ENCODE measurements at regions not wholly inside any gene's neighbourhood (a gene's known extent, or its start where the extent isn't known, plus 50 kb on each side); places are given as distances from the start of the nearest gene placed in this dataset.

DNA sequence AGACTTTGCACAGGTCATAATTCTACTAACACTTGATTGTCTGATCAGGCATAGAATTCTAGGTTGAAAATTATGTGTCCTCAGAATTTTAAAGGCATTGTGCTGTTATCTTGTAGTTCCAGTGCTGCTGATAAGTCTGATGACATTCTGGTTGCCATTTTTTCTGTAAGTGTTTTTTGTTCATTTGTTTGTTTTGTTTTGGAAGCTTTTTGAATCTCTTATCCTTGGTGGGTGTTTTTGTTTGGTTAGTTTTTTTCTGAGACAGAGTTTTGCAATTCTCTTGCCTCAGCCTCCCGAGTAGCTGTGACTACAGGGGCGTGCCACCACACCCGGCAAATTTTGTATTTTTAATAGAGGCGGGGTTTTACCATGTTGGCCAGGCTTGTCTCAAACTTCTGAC, 178.9 kb downstream of the CCDC71L start:
- no peak for DNase-seq (ENCODE audit: low spot score)

DNA sequence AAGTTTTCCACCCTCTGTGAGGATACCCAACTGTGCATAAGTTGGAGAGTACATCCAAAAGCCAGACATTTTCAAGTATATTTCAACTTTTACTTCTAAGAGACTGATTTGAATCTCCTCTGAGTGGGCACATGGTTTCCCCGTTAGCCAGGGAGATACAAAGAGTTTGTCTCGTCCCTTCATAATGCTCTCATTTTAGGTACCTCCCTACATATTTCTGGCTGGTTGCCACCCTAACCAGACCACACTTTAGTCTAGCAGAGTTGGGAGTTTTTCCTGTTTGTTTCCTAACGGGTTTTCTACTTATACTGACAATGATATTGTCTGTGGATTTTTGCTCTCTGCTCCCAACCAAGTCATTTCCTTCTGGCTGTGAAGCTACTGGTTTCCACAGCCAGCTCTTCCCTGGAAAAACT, 180.3 kb downstream of the CCDC71L start:
- no peak for DNase-seq (ENCODE audit: low spot score)

DNA sequence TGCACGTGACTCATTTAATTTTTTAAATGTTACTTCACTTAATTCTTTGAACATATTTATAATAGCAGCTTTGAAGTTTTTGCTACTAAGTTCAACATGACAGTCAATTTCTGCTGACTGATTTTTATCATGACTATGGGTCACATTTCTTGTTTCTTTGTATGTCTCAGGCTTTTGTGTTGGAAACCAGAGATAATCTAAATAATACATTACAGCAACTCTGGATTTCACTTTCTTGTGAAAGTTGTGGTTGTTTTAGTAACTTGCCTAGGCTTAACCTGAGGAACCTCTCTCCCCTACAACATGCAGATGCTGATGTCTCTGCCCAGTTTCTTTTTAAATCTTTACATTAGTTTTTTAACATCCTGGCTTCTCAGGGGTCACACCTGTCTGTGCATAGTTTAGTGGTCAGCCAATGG, 180.8 kb downstream of the CCDC71L start:
- DNase-seq (ENCODE audit: low spot score) = no peak

DNA sequence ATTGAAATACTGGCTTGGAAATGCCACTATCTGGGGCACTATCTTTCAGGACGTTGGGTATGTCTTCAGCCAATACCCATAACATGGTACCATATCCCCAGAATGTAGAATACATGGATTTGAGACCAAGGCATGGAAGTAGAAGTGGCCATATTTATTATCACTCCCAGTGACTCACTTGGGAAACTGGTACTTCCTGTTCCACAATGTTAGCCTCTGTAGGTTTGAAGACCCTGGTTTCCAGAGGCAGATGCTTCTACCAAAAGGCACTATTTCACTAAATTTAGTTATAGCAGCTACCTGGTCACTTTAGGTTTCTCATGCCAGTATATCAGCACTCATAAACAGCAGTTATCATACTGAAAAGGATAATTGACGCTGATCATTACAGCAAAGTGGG, 184.2 kb downstream of the CCDC71L start:
- no peak for DNase-seq (ENCODE audit: low spot score)

DNA sequence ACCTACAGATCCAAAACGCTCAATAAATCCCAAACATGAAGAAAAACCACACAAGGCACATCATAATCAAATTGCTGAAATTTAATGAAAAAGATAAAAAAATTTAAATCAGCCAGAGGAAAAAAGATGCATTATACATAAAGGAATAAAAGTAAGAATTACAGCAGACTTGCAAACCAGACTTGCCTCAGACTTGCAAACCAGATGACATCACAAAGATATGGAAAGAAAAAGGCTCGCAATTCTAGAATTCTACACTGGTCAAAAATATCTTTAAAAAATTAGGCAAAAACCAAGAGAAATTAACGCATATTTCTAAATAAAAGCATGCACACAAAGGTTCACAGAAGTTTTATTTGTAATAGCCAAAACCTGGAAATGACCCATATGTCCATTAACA, 188.0 kb upstream of the NAMPT start:
- no peak for DNase-seq (ENCODE audit: low spot score)

DNA sequence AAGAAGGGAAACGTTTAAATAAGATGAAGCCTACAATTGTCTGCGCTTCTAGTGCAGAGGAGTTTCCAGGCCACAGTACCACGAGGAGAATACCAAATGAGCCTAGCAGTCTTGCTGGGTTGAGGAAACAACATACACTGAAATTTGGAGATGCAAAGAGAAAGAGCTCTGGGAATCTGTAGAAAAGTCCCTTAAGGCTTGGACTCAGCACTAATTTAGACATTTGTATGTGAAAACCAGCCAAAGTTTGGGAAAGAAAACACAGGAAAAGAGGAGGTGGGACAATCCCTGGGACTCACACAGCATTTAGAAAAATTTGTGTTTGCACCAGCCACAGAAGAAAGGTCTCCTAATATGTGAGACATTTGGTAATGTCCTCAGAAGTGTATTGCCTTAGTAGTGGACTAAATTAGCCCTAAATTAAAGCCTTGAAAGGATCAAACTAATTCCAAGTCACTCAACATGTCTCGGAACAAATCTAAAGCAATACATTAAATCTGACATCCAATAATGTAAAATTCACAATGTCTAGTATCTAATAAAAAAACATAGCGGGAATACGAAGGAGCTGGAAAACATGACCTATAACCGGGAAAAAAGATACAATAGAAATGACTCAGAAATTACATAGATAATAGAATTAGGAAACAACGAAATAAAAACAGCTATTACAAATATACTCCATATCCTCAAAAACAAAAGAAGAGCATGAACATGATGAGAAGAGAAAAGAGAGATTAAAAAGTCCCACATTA, 187.1 kb upstream of the NAMPT start:
- DNase-seq (ENCODE audit: low spot score) = no peak

DNA sequence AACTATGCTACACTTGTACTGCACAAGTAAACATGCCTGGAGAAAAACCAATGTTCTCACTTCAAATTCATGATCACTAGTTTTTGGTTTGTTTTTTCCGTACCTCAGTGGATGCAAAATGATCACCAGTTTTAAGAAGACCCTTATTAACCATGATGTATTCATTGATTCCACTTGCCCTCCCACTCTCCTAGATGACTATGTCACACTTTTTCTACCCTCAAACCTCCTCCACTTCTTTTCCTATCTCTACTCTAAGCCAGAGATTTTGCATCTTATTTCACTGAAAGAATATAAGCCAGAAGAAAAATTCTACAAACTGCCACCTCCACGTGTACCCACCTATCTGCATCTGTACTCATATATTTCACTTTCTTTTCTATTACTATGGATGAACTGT, 186.2 kb upstream of the NAMPT start:
- no peak for DNase-seq (ENCODE audit: low spot score)

DNA sequence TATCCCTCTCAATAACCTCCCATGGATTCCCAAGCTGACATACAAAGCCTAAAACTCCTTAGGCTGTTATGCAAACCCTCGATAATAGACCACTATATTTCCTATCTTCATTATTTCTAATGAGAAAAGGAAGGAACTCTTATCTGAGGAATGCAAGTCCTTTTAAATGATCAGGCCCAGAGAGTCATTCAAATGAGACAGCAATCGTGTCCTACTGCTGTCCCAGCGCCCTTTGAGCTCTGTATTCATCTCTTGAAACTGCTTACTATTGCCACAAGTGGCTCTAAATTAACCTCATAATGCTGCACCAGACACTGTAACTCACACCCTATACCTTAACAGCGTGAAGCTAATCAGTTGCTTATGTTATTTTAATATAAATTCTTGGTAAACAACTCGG, 182.1 kb upstream of the NAMPT start:
- no peak for DNase-seq (ENCODE audit: low spot score)

DNA sequence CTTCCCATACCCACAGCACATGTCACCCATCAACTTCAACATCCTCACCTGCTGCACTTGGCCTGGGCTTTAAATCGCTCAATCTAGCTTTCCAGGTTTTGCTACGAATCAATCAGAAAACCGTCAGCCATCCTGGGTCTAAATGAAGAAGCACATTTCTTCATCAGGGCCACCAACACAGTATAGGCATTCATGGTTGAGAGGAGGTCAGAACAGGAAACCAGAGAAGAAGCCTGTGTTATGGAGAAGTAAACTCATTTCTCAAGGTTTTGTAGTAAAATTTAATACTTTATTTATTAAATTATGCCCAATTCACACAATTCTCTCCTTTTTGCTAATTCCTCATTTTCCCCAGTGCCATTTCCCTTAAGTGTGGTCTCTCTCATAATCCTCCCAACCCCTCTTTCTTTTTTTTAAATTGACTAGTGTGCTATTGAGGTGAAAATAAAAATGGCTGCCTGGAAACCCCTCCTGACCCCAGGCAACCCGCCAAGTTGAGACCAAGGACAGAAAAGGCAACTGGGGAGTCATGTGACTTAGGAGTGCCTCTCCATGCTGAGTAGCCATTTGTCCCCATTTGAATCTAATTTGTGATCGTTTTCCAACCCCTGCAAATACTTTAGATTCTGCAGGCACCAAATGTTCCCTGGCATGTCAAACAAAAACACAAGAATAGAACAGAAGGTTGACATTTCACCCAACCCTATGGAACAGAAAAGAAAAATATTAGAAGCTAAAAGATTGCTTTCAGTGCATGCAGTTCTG, 181.1 kb upstream of the NAMPT start:
- DNase-seq (ENCODE audit: low spot score) = no peak

DNA sequence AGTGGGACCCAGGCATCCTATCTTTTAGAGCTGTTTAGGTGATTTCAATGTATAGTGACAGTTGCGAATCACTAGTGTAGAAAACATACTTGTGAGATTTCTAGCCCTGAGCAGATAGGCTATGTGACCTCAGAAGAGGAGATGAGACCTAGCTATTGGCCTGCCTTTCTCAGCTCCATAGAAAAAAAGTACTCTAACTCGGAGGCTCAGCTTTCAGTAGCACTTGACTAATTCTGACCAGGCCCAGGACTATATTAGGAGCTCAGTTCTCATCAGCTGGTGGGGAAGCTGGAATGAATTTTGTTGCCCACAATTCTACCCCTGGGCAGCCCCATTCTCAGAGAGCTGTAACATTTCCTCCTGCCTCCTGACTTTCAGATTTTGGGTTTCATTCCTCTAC, 179.9 kb upstream of the NAMPT start:
- DNase-seq (ENCODE audit: low spot score) = no peak

DNA sequence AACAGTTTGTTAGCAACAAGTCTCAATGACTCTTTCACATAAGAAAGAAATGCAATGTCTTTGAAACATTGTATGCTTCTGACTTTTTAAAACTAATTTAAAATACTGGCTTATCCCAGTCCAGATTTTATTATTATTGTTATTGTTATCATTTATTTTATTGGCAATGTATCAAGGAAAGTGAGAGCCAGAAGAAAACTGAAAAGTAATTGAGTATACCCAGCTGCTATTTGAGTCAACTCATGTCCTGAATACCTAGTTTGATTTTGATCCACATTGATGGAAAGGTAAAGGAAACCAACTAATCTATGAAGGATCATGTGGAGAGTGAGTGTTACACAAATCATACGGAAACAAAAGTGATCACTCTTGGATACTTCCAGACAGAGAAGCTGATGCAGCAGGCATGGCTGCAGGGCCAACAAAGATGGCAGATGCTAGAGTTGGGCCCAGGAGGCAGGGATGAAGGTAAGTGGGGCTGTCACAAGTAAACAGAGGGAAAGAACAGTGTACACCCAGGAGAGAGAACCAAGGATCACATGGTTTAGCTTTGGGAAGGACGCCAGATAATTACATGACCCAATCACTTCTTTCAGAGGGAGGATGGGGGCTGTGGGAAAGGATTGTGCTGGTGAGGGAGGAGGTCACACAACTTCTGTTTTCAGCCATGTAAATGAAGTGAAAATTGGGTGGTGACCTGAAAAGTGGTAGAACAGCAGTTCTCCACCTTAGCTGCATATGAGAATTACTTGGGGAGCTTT, 179.2 kb upstream of the NAMPT start:
- no peak for DNase-seq (ENCODE audit: low spot score)

DNA sequence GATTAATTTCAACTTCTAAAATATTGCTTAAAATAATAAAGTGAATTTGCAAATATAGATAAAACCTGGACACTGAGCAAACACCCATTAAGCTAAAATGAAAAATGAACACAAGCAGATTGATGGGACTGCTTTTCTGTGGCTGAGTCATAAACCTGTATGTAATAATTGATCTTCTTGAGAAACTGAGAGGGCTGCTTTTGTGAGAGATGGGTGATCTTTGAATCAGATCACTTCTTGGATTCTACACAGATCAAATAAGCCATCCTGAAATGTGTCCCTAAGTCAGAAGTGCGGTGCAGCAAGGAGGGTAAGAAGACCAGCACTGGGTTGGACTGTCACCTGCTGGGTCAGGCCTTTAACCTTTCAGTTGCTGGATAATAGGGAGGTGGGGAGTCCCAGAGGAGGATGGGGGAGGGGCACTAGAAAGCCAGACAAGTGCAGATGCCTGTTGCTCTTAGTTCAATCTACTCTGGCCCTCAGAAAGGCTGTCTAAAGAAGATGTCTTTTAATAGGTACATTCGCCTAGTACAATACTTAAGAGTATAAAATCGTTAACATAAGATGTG, 178.2 kb upstream of the NAMPT start:
- DNase-seq (ENCODE audit: low spot score) = no peak

DNA sequence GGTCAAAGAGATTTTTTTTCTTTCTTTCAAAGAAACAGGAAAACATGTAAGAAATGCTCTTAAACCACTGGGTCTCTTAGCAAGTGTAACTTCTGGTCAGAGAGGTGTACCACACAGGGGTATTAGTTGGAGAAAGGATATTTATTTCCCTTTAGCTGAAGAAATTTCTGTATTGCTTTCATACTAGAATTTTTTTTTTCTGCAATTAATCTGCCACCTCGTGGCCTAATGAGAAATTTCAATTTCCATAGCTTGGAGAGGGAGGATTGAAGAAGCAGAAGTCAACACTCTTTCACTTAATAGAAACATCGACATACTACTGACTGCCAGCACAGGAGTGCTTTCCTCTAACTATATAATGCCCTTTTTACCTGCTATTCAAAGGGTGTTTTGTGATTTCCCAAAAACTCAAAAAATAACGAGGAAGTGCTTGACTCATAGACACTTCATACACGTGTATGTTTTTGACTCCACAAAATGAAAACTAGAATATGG, 177.6 kb upstream of the NAMPT start:
- DNase-seq (ENCODE audit: low spot score) = no peak

DNA sequence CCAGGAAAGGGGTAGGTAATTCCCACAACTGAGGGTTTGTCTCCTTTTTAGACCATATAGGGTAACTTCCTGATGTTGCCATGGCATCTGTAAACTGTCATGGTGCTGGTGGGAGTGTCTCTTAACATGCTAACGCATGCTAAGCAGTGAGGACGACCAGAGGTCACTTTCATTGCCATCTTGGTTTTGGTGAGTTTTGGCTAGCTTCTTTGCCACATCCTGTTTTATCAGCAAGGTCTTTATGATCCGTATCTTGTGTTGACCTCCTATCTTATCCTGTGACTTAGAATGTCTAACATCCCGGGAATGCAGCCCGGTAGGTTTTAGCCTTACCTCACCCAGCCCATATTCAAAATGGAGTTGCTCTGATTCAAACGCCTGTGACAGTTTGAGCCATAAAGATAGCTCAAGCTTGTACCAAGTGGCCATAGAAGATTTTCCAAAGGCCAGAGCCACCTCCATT, 176.0 kb upstream of the NAMPT start:
- DNase-seq (ENCODE audit: low spot score) = peak; percentile 54

DNA sequence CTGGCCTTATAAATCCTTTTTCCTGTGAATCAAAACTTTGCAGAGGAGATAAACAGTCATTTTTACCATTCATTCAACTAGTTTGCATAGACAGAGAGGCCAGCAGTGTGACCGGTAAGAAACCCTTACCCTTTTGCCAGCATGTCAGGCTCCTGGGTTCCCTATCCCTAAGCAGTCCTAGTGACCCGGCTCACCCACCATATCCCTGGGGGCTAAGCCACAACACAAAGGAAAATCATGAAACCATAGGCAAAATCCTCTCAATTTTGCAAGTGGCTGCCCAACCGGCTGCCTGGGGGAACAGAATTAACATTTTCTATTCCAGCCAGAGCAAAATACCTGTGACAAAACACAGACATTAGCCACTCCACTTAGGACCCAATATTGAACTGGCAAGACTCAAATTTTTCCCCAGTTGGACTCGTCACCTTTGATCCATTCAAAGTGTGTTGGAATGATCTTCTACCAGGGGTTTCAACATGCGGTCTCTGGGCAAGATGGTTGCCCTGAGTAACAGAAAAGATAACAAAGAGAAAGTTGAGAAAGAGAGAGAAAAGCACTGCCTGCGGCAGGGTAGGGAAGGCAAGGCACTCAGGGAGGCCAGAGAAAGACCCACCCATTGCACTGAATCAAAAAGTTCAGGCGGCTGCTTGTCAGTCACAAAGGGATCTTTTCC, 174.8 kb upstream of the NAMPT start:
- DNase-seq (ENCODE audit: low spot score) = no peak

DNA sequence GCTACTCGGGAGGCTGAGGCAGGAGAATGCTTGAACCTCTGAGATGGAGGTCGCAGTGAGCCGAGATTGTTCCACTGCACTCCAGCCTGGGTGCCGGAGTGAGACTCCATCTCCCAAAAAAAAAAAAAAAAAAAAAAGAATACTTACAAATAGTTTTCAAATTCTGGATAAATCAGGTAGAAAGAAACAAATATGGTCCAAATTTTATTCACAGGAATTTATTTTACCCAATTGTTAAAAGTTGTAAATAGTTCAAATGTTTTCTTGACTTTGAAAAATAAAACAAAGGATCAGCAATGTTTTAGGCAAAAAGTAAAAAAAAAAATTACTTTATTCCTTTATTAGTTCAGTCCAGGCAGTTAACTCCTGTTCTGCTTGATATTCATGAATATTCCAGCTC, 172.9 kb upstream of the NAMPT start:
- DNase-seq (ENCODE audit: low spot score) = no peak

DNA sequence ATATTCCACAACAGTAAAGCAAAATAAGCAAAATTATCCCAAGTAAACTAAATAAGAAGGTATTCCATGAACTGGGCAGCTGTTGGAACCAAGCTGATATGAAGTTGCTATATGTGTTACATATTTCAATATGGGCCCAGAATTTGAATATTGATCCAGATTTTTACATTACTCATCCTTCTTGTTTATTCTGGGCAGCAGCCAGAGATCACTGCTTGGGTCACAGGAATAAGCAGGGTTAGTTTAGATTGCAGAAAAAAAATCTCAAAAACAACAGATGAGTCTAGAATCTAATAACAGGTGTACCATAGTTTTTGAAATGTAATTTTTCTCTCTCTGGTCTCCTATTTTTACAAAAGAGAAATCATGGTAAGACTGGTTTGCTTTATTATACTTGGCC, 171.5 kb upstream of the NAMPT start:
- no peak for DNase-seq (ENCODE audit: low spot score)

DNA sequence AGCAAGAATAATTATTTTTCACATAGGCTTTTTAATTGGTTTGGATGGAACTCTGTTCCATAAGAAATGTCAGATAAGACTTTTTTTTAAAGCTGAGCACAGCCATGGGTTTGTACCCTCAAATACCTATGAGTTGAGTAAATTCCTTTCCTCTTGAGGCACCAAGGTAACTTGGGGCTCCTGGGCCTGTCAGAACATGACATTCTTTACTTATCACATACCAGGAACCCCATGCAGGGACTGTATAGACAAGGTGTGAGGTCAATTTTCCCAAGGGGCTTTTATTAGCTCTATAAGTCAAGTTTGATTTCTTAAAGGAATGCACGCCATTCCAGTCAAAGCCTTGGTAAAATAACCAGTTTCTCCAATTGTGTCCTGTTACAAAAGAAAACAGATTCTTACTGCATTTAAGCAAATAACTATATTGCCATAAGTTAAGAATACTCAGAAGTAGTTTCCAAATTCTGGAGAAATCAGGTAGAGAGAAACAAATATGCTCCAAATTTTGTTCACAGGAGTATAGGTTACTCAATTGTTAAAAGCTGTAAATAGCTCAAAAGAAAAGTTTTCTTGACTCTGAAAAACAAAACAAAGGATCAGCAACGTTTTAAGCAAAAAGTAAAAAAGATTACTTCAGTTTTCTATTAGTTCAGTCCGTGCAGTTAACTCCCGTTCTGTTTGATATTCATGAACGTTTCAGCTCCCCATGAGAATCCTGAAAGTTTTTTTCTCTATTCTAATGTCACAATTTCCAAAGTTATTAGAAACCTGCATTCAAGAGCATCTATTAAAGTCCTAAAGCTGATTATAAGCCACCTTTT, 167.5 kb upstream of the NAMPT start:
- DNase-seq (ENCODE audit: low spot score) = no peak

DNA sequence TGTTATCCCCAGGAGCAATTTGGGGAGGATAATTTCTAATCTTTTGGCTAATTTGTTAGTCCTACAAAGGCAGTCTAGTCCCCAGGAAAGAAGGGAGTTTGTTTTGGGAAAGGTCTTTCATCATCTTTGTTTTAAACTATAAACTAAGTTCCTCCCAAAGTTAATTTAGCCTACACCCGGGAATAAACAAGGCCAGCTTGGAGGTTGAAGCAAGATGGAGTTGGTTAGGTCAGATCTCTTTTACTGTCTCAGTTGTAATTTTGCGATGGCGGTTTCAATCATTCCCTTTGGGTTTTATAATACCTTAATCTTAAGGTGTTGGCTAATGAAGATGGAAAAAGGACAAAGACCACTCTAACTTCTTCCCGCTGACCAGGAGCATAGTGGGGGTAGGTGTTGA, 166.4 kb upstream of the NAMPT start:
- no peak for DNase-seq (ENCODE audit: low spot score)

DNA sequence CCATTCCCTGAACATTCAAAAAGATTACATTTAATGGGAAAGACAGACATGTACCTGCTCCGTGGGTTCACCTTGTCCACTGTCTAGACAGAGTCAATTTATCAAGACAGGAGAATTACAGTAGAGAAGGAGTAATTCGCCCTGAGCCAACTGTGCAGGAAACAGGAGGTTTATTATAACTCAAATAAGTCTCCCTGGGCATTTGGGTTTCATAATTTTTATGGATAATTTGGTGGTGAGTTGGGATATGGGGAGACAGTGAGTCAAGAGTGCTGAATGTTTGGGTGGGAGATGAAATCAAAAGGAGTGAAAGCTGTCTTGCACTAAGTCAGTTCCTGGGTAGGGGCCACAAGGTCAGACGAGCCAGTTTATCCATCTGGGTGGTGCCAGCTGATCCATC, 165.9 kb upstream of the NAMPT start:
- no peak for DNase-seq (ENCODE audit: low spot score)

Measured in ureter (tissue), 1 donor.